GM21526 (cell line): ENCODE measurements at regions not wholly inside any gene's neighbourhood (a gene's known extent, or its start where the extent isn't known, plus 50 kb on each side); places are given as distances from the start of the nearest gene placed in this dataset.

ENCODE experiments used
- ATAC-seq: cut with Tn5 transposase; IDR thresholded peaks from one replicate; pipeline ENCODE4 v1.9.1; 2021; ENCODE audit warnings: moderate library complexity; ENCODE audit not compliant: unreplicated experiment, low FRiP score

- no peak for ATAC-seq
These were observed 1263.8 kb downstream of the ZPLD1 start for GRCh38 chr3:103698646-103699045.

DNA sequence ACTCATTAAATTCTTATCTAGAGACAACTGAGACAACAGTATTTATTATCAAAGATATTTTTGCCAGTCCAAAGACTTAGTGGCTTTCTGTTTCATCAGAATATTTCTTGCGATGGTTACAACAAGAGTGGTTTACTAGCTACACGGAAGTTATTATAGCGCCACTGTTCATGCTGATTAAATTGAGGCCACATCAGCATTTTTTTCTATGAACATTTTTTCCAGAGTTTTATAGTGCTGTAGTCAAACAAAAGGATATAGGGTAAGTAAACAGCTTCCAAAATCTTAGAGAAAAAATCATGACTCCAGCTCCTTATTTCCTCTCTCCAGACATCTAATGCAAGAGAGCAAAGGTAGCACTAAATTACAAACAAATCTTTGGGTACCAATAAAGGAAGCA is 1264.4 kb downstream of the ZPLD1 start:
- ATAC-seq, result no peak

GRCh38 chr3:103705641-103706040 is 1270.8 kb downstream of the ZPLD1 start:
- ATAC-seq, result no peak

- ATAC-seq, result no peak
These were observed 1271.9 kb downstream of the ZPLD1 start for GRCh38 chr3:103706671-103707070.

GRCh38 chr3:103711670-103712069 is 1276.9 kb downstream of the ZPLD1 start:
- no peak for ATAC-seq

GRCh38 chr3:103712320-103713008 is 1277.6 kb downstream of the ZPLD1 start:
- no peak for ATAC-seq

- ATAC-seq, result no peak
These were observed 1294.7 kb downstream of the ZPLD1 start for GRCh38 chr3:103729547-103729946.

GRCh38 chr3:103730744-103731143 is 1295.9 kb downstream of the ZPLD1 start:
- ATAC-seq, result no peak

- no peak for ATAC-seq
These were observed 1318.2 kb downstream of the ZPLD1 start for GRCh38 chr3:103752986-103753385.

DNA sequence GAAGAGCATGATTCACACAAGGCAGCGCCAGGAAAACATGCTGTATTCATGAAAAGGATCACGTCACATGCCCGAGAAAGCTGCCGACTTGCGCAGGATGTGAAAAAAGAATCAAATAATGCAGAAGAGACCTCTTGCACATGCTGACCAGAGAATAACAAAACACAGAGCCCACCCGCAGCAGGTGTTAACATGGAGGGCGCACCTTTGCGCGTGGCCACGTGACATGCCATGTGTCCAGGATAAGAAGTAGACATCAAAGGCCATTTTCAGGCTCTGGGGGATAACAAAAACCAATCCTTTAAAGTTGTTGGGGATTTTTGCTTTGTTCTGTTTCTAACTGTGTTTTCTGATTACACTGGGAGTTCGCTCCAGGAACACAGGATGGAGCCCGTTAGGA is 1332.8 kb downstream of the ZPLD1 start:
- no peak for ATAC-seq

DNA sequence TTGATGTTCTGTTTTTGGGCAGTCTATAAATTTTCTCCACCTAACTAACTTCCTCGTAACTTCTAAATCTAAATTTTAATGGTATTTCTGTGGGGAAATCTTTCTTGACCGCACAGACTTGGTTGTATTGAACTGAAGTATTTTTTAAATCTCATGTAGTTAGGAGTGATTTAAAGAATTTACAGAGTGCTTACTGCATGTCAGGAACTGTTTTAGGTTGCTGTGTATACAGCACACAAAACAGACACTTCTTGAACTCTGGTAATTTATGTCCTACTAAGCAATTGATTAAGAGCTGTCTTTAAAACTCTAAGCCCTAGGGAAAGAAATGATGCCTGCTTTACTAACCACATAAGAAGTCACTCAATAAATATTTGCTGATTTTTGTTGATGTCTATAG is 1350.2 kb downstream of the ZPLD1 start:
- no peak for ATAC-seq

- ATAC-seq, result no peak
These were observed 1350.7 kb downstream of the ZPLD1 start for GRCh38 chr3:103785537-103785936.

- no peak for ATAC-seq
These were observed 1351.5 kb downstream of the ZPLD1 start for GRCh38 chr3:103786296-103786695.

- no peak for ATAC-seq
These were observed 1352.5 kb downstream of the ZPLD1 start for GRCh38 chr3:103787164-103787871.

- no peak for ATAC-seq
These were observed 1353.1 kb downstream of the ZPLD1 start for GRCh38 chr3:103787879-103788278.

DNA sequence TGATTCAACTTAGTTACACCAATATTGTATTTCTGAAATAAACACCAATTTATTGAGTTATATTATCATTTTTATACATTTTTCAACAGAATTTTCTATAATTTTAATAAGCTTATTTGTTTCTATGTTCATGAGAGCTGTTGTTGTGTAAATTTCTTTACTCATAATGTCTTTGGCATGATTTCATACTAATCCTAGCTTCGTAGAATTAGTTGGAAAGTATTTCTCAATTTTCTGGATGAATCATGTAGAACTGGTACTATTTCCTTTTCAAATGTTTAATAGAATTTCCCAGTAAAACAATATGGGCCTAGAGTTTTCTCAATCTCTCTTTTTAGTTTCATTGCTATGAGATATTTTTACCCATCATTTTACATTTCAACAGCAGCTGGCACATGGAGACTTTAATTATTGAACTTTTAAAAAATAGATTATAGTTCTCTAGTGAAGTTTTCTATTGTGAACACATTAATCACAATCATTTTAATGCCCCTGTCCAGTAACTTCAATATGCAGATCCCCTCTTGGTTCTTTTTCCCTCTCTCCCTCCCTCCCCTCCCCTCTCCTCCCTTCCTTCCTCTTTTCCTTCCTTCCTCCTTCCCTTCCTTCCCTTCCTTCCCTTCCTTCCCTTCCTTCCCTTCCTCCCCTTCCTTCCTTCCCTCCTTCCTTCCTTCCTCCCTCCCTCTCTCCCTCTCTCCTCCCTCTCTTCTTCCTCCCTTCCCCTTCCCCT is 1357.1 kb downstream of the ZPLD1 start:
- ATAC-seq, result no peak

DNA sequence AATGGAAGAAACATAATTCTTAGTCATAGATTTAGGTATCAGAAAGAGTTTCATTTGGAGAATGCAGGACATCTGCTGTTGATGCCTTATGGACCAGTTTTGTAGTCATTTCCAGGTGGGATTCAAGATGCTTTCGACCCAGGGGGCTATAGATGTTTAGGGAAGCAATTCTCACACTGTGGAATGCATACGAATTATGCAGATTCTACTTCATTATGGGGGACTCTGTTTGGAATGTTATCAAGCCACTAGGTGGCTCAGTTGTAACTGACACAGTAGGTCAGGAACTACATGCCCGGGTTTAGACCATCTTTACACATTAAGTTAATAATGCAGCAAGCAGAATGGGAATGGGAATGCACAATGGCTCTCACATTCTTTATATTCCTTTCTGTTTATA is 1359.8 kb downstream of the ZPLD1 start:
- ATAC-seq, result no peak

GRCh38 chr3:103796068-103796467 is 1361.3 kb downstream of the ZPLD1 start:
- no peak for ATAC-seq

DNA sequence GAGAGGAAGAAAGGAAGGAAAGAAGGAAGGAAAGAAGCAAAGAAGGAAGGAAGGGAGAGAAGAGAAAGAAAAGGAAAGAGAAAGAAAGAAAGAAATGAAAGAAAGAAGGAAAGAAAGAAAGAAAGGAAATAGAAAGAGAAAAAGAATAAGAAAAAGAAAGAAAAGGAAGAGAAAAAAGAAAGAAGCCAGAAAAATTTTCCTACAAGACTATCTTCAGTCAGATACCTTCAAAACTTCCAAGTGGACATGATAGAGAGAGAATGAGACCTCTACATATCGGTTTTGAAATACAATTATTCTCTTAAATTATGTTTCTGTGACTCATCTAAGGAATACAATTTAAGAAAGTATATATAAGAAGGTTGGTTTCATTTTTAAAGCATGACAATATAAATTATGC is 1369.0 kb downstream of the ZPLD1 start:
- ATAC-seq, result no peak

DNA sequence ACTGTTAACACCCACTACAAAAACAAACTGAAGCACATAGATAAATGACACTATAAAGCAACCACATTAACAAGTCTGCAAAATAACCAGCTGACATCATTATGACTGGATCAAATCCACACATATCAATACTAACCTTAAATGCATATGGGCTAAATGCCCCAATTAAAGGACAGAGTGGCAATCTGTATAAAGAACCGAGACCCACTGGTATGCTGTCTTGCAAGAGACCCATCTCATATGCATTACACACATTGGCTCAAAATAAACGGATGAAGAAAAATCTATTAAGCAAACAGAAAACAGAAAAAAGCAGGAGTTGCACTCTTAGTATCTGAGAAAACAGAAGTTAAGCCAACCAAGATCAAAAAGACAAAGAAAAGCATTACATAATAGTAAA is 1375.4 kb downstream of the ZPLD1 start:
- ATAC-seq, result no peak

DNA sequence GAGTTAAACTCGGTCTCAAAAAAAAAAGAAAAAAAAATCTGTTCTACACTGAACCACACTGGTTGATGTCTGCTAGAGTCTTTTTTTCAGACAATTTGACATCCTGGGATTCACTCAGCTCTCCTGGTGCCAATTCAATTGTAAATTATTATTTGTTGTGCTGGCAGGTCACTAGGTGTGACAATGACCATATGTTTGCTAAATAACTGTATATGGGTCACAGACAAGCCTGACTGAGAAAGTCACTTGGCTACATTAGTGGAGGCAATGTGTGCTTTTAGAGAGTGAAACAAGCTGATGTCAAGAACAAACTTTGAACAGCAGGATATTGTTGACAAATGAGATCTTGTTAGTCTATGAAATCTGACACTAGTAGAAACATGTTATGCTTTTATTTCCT is 1379.1 kb downstream of the ZPLD1 start:
- no peak for ATAC-seq

GRCh38 chr3:103818398-103818797 is 1383.6 kb downstream of the ZPLD1 start:
- no peak for ATAC-seq
